GM15510 (cell line): ENCODE measurements at regions not wholly inside any gene's neighbourhood (a gene's known extent, or its start where the extent isn't known, plus 50 kb on each side); places are given as distances from the start of the nearest gene placed in this dataset.

Experiments
- POLR2A ChIP-seq: IDR thresholded peaks from 3 replicates; pipeline ENCODE4 v1.6.1; 2011; ENCODE audit warnings: borderline replicate concordance; ENCODE audit not compliant: insufficient read length; ENCODE audit errors: extremely low read depth

DNA sequence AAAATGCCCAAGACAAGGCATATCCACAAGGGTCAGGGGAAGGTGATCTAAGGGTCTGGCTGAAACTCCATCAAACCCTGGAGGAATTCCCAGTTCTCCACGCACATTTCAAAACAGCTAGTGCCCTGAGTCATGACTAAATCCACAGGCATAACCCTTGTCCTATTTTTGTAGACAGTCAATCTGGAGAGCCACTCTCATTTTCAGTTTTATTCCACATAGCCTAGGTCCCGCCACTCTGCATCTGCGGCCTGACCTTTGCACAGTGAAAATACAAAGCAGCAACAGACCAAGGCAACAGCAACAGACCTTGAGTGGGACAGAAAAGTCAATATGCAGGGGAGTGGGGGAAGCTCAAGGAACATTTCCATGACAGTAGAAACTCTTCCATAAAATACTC lies 201.4 kb upstream of the NPVF start:
- TF ChIP-seq POLR2A, result no peak

DNA sequence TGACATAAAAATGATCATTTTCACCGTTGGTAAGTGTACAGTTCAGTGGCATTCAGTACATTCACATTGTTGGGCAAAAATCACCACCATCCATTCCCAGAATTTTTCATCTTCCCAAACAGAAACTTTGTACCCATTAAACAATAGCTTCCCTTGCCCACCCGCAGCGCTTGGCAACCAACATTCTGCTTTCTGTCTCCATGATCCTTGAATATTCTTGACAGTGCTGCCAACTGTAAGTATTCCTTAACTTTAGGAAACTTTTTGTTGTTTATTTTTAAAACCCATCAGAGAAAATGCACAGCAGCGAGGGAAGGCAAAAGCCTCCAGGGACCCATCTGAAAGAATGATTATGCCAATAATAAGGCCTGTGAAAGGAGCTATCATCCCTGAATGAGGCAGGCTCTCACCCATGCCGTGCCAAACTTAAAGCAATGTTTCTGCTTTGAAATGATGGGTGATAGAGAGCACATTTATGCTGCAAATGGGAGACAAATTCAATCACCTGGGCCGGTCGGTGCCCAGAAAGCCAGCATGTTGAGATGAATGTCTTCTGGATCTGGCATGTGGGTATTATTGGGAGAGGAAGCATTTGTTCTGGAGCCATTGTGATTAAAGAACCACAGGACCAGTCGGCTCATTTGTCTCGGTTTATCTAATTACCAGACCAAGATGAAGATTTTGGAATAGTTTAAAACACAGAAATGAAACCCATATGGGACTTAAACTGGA lies 202.1 kb upstream of the NPVF start:
- TF ChIP-seq POLR2A, result no peak

DNA sequence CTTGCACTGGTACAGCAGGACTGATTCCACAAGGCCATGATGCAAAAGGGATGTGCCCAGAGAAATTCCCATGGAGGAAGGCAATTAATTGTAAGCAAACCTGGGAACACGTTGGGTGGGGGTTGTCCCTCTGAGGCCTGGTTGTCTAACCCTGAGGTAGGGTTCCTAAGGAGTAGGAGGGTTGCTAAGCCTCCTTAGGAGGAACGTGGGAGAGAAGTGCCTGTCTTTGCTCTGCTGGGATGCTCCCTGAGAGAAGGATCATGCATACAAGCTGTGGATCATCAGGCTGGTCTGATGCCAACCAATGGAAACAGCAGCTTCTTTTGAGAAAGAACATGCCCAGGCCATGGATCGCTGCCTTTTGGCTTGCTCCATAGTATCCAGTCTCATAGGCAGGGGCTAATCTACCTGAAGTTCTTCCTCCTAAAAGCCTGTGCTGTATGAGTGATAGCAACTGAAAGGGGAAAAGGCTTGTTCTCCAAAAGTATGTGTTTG lies 203.7 kb upstream of the NPVF start:
- TF ChIP-seq POLR2A, result no peak

DNA sequence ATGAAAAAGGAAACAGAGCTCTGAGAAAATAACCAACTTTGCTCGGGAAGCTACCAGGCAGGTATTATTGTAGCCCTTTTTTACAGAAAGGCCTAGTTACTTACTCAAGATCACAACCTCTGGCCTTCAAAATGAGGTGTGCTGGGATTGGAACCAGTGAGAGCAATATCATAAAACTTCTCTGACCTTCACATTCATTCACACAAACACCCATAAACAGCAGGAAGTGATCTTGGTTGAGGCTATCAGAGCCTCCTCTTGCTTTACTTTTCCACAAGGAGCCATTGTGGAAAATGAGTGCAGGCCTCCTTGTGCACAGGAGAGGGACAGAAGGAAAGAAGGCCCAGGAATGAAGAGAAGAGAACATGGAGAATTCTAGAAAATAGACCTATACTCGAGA lies 204.5 kb upstream of the NPVF start:
- TF ChIP-seq POLR2A, result no peak

DNA sequence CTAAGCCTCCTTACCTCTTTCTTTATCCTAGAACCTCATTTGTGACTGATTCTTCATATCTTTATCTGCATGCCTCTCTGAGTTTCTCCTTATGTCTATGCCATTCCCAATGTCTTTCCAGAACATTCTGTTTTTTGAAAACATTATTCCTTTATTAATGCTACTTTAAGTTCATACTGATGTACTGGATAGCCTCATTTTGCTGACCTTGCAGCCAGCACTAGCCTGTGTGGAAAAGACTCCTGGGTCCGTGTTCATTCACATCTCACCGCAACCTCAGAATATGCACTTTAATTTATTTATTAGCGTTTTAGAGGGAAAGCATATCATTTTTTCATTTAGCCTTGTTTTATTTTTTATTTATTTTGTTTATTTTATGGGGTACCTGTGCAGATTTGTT lies 208.1 kb upstream of the NPVF start:
- TF ChIP-seq POLR2A, result no peak

DNA sequence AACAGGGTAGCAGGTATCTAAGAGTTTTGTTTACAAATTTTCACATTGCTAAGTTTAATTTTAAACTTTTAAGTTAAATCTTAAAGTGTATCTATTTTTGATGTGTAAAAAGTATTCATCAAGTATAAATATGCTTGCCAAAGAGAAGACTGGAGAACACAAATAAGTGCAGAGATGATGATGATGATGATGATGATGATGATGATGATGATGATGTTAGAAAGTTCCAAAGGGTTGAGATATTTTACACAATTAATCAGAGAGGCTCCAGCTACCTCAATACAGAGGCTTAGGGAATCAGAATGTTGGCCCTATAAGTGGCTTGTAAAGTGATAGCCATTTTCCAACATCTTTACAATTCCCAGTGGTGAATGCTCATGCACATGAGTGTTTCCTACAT lies 209.0 kb upstream of the NPVF start:
- no peak for TF ChIP-seq POLR2A

DNA sequence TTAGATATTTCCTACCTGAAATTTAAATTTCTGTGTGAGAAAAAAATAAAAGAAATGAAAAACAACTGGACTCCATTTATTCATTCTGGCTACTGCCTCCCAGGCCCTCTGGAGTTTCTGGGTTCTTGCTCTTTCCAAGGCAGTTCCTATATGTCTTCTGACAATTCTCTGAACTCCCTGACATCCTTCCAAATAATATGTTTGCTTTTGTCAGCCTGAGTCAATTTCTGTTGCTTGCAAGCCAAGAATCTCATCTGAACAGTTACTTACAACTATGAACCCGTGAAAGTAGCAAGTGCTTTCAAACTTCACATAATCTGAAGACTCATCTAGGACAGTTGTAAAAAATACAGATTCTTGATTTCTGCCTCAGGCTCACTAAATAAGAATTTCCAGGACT lies 216.7 kb upstream of the NPVF start:
- TF ChIP-seq POLR2A, result no peak

DNA sequence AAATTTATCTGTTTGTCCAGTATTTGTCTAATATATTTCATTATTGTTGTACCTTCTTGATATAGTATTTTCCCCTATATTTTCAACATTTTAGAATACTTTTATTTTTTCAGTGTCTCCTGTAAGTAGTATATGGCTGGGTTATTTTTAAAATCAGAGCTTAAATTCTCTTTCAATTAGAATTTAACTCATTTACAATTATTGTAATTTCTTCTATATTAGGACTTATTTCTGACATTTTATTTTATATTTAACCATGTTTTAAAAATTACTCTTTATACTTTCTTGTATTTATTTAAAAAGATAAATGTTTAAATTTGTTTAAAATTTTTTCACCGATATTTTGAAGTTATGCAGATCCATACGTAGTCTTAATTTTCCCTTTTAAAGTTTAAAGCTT lies 220.0 kb upstream of the NPVF start:
- TF ChIP-seq POLR2A, result no peak

DNA sequence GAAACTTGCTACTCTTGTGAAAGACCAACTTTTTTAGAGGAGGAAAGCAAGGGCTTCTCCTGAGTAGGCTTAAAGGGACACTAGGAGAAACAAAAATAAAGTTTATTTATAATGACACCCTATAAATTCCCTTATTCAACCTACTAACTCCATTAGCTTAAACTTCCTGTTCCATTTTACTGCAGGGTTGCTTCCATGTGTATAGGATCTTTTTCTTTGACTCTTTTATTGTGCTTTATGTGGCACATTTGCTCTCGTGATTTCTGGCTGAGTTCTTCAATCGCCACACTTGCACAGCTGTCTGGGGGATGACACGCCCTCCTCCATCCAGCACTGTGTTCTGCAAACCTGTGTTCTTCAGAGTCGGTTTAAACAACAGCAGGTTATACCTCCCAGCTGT lies 225.7 kb upstream of the NPVF start:
- no peak for TF ChIP-seq POLR2A

DNA sequence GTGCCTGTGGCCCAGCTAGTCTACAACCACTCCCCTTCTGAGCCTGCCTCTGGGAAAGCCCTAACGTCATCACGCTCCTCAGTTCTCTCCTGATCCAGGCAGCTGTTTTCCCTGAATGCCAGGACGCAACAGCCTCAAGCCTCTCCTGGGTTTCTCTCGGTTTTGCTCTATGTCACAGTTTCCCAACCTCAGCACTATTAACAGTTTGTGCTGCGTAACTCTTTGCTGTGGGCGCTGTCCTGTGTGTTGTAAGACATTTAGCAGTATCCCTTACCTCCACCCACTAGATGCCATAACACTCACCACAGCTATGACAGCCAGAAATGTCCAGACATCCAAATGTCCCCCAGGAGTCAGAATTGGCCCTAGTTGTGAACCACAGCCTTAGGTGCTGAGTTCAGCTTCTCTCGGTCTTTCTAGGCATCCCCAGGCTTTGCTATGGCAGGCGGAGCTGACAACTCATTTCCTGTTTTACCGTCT lies 226.3 kb upstream of the NPVF start:
- TF ChIP-seq POLR2A, result no peak

DNA sequence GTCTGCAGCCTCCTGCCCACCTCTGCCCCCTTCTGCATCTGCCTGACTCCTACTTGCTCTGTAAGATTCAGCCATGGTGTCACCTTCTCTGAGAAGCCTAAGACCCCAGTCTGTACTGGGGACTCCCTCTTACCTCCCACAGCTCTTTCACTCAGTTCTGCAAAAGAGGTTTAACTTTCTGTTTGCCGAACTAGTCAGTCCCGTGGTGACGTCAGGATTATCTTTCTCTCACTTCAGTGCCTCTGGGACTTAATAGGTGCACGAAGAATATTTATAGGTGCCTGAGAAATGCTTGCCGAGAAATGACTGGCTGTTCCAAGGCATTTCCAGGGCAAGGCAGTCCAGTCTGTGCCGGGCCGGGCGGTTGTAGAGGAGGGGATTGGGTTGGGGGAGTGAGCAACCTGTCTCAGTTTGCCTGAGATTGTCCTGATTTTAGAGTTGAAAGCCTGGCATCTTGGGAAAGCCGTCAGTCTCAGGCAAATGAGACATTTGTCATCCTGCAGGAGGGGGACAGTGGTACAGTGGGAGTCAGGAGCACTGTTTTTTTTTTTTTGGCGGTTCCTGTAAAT lies 227.5 kb upstream of the NPVF start:
- no peak for TF ChIP-seq POLR2A

DNA sequence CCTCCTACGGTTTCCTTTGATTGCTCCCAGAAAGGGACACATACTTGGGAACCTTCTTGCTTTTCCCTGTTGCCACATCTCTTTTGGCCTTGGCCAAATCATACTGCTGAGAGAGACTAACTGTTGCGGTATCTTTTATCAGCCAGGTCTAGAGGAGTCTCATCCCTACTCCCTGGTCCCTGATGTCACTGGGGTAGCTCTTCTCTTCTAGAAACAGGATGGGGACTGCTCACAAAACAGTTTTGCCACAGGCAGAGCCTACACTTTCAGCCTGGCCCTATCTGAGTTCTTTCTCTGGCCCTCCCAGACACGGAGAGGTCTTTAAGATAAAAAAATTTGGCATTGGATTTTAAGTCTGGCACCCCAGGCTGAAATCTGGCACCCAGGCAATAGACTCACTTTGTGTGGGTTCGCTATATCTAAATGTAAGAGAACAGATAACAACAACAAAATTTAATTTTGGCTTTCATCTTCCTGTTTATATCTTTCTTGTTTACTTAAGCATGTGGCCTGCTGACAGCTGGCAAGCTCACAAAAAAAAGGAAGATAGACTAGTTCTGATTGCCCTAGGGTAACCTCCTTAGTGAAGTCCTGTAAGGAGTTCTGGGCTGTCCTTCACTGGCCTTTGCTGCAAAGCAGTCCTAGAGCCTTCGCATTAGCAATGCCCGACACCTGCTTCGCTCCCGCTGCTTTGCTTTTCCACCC lies 228.3 kb upstream of the NPVF start:
- no peak for TF ChIP-seq POLR2A

DNA sequence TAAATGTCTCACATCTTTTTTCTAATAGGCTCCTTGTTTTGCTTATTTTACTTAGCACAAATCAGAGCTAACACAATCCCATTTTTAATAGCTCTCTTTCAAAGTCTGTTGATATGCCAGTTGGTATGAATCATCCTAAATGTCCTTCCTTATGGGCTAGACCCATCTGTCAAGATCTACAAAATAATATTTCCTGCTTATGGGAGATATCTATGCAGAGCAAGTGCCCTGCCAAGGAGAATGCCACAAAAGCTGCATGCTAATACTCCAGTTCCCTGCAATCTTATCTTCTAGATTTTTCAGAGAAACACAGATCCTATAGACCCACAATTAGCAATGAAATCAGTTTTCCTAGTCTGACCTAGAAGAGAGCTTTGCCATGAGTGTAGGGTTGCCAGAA lies 230.8 kb upstream of the NPVF start:
- no peak for TF ChIP-seq POLR2A

DNA sequence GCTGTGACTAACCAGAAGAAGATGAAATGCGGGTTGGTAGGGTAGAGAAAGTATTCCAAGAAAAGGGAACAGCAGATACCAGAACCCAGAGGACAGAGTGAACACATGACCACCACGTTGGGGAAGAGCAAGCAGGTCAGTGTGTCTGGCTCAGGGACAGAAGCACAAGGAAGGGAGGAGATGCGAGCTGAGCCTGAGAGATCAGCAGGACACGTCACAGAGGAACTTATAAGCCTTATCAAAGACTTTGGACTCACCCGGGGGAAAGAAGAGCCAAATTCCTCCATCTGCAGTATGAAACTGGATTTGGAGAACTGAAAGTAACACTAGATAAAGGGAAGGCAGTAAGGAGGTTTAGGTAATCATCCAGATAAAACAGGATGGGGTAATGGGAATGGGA lies 232.1 kb upstream of the NPVF start:
- no peak for TF ChIP-seq POLR2A

DNA sequence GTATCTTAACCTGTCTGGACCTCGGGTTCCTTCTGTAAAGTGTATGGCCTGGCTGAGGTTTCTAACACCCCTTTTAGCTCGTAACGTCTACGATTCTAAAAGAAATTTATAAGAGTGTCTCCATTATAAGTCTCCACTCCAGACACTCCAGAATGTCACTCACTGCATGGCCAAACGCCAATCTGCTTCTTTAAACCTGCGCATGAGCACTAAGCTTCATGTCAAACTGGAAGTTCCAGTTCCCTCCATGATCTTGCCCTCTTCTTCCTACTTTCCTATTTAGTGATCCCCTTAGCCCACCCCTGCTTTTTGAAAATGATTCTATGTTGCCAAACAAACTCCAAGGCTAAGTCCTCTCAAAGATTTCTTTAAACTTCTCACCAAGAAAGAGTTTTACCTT lies 241.4 kb upstream of the NPVF start:
- no peak for TF ChIP-seq POLR2A
